Fibroblast of pulmonary artery (primary cell): ENCODE measurements at regions not wholly inside any gene's neighbourhood (a gene's known extent, or its start where the extent isn't known, plus 50 kb on each side); places are given as distances from the start of the nearest gene placed in this dataset.

Source experiments
- DNase-seq: peaks from one replicate; pipeline ENCODE4 v3.0.0-alpha.2; 2010; ENCODE audit warnings: low read depth
- H3K4me3 ChIP-seq: replicated peaks from 2 replicates; pipeline ENCODE4 v1.5.1; 2011; ENCODE audit warnings: low read depth, mild to moderate bottlenecking, control low read depth, low read length, moderate library complexity
- CTCF ChIP-seq: IDR thresholded peaks from 2 replicates; pipeline ENCODE4 v1.5.1; 2011; ENCODE audit warnings: mild to moderate bottlenecking, control low read depth, low read length, inconsistent platforms; ENCODE audit errors: missing control alignments

GRCh38 chr6:139600919-139601475 lies 226.5 kb upstream of the CITED2 start:
- TF ChIP-seq CTCF = no peak
- no peak for DNase-seq

GRCh38 chr6:139600343-139600742 lies 225.9 kb upstream of the CITED2 start:
- H3K4me3 ChIP-seq = no peak overlapping the region
- DNase-seq = no peak
- no peak for TF ChIP-seq CTCF

More at GRCh38 chr6:139600919-139601475, 226.5 kb upstream of the CITED2 start:
- no peak overlapping the region for H3K4me3 ChIP-seq

DNA sequence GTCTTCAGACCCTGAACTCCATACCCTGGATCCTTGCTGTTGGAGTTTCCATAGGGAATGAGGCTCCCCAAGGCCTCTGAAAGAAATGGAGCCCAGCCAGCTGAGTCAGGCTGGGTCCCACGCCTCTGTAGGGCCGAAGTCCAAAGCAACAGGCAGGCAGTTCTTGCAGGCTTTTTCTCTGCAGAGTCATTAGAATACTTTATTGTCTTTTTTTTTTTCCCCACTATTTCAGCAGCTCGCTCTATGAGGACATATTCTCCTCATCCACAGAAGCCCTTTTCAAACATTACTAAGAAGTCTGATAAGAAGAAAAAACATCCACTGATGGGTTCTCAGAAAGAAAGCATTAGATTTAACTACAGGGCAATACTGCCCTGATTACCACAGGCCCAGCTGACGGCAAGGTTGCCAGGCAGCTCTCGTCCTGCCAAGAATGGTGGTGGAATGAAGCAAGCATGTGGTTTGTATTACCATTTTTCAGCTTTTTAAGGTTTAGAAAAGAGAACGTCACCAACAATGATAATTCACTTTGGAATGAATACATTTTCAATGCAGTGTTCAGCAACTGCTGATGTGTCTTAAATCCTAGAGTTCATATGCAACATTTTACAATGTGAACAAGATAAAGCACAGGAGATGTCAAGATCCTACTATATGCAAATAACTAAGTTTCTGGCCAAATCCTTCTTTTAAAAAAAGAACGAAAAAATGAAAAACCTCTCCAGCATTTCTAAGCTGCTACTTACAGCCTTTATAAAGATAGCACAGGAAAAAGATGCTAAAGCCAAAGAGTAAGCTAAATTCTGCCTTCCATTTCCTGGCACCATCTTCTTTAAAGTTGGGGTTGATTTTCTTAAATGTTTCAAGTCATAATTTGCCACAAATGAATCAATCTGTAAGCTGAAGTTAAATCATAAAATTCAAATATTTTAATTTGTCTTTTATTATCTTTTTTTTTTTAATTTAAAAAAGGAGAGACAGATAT lies 223.6 kb upstream of the CITED2 start:
- no peak for TF ChIP-seq CTCF
- no peak overlapping the region for H3K4me3 ChIP-seq
- peak; percentile 98 for DNase-seq

DNA sequence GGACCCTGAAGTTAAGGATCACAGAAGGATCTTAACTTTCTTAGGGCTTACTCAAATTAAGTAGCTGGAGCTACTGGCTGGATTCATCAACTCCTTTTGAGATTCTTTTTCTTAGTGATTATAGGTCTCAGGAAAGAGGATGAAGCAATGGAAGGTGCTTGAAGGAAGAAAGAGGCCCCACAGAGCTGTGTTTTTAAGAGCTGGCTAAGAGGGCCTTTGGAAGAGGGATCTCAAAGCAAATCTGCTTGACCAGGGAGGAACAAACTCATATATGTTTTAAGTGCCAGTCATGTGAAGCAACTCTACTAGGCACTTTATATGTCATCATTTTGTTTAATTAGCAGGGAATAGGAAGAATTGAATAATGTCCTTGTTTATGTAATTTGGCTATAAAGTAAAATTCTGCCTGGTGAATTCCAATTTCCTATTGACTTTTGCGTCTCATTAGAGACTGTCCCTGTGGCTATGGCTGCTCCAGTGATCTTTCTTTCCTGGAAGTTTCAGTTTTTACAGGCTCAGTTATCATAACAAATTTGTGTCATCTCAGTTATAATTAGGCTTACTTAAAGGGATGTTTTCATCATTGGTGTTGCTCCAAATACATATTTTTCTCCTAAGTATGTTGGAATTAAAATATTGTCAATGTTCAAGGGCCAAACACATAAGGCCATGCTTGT lies 222.8 kb upstream of the CITED2 start:
- no peak overlapping the region for H3K4me3 ChIP-seq
- no peak for TF ChIP-seq CTCF
- DNase-seq = peak; percentile 26

- TF ChIP-seq CTCF = no peak
- no peak overlapping the region for H3K4me3 ChIP-seq
- DNase-seq = peak; percentile 30
Observed at GRCh38 chr6:139595183-139595582, 220.7 kb upstream of the CITED2 start.

GRCh38 chr6:139594333-139594965 lies 220.0 kb upstream of the CITED2 start:
- no peak for TF ChIP-seq CTCF
- DNase-seq = no peak
- H3K4me3 ChIP-seq = no peak overlapping the region
